ENCODE measurements at regions not wholly inside any gene's neighbourhood (a gene's known extent, or its start where the extent isn't known, plus 50 kb on each side); places are given as distances from the start of the nearest gene placed in this dataset.
"Not testable (repeated sequence)": the region's sequence is repeated elsewhere in the genome, so short reads cannot be mapped to it uniquely, and the experiment has no call there.

DNA sequence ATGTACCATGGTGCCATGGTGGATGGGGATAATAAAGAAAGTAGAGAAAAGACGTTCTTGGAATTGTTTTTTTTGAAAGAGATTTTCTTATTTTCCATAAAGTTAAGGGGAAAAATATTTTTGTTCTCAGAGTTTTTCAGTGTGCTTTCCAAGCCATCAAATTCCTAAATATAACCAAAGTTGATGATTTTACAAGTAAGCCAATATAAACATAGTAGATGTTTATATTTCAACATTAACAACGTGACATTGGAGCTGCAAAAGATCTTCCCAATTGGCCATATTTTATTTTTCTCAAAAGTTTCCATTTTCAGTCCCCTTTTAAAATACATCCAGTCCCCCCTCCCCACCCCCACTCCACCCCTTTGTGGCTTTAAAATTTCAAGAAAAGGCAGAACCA lies 80.9 kb upstream of the PICALM start:
- Histone ChIP-seq H3K27ac (ENCODE audit: low read length) (no peak overlapping the region), H3K36me3 (ENCODE audit: insufficient read depth, low read length) (no peaks in the 10 kb centered on the region), H3K9me2 (replicated peaks; ENCODE audit: insufficient read depth, low read length) (no peaks in the 10 kb centered on the region), H3K9me3 (ENCODE audit: low read length) (no peaks in the 10 kb centered on the region), H3K4me3 (ENCODE audit: low read length) (no peak overlapping the region), H3K79me2 (ENCODE audit: low read length) (no peaks in the 10 kb centered on the region), H4K20me1 (ENCODE audit: insufficient read depth, low read depth, low read length) (no peaks in the 10 kb centered on the region), H3K27me3 (ENCODE audit: low read length) (no peaks in the 10 kb centered on the region), H2AFZ (ENCODE audit: low read length) (no peak overlapping the region), H3K4me2 (ENCODE audit: low read depth, low read length, poor library complexity, severe bottlenecking) (no peak overlapping the region), H3K9ac (ENCODE audit: low read length) (no peak overlapping the region), H3K4me1 (ENCODE audit: low read length) (peaks cover 37% of the 10 kb centered on the region)
- DNase-seq: no peak

DNA sequence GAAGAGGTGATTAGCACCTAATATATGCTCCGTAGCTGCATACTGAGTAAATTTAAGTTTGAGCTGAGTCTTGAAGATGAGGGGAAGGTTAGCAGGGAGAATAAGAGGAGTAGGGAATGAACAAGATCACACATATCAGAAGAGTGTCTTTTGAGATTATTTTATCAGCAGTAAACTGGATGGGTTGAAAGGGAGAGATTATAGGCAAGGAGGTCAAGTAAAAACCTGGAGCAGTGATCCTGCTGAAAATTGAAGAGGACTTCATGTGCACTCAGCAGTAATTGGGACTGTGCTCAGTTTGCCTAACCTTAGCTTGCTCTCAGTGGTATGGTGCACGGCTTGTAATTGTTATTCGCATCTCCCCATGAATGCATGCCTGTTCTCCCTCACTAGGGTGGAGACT lies 79.5 kb upstream of the PICALM start:
- H4K20me1 ChIP-seq (ENCODE audit: insufficient read depth, low read depth, low read length): no peaks in the 10 kb centered on the region
- no peak for DNase-seq
- no peaks in the 10 kb centered on the region for H3K36me3 ChIP-seq (ENCODE audit: insufficient read depth, low read length)
- peaks cover 4% of the 10 kb centered on the region; the same call in 1 of the 2 replicates for H3K9me2 ChIP-seq (replicated peaks; ENCODE audit: insufficient read depth, low read length)
- peak overlapping the region; percentile 1; the same call in 1 of the 2 replicates for H2AFZ ChIP-seq (ENCODE audit: low read length)
- H3K4me1 ChIP-seq (ENCODE audit: low read length): peaks cover 37% of the 10 kb centered on the region
- no peak overlapping the region for H3K27ac ChIP-seq (ENCODE audit: low read length)
- H3K9me3 ChIP-seq (ENCODE audit: low read length): no peaks in the 10 kb centered on the region
- H3K4me2 ChIP-seq (ENCODE audit: low read depth, low read length, poor library complexity, severe bottlenecking): no peak overlapping the region
- no peaks in the 10 kb centered on the region for H3K79me2 ChIP-seq (ENCODE audit: low read length)
- no peak overlapping the region for H3K4me3 ChIP-seq (ENCODE audit: low read length)
- H3K9ac ChIP-seq (ENCODE audit: low read length): no peak overlapping the region
- no peaks in the 10 kb centered on the region for H3K27me3 ChIP-seq (ENCODE audit: low read length)

DNA sequence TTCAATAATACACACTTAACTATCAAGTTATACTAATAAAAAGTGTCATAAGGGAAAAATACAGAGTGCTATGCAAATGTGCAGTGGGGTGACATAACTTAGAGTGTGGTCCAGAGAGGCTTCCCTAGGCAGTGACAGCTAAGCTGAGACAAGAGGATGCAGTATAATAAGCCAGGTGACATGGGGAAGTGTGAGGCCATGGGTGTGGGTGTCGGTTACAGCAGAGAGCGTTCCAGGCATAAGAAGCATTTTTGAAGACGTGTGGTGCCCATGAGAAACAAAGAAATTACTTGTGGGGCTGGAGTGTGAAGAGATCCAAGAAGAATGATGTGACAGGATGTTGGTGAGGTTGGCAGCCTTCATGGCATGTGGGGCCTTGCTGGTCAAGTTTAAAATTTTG lies 78.1 kb upstream of the PICALM start:
- H3K36me3 ChIP-seq (ENCODE audit: insufficient read depth, low read length): no peaks in the 10 kb centered on the region
- no peaks in the 10 kb centered on the region for H4K20me1 ChIP-seq (ENCODE audit: insufficient read depth, low read depth, low read length)
- peak; percentile 60 for DNase-seq
- H3K27me3 ChIP-seq (ENCODE audit: low read length): no peaks in the 10 kb centered on the region
- peaks cover 5% of the 10 kb centered on the region; the same call in 1 of the 2 replicates for H3K9me2 ChIP-seq (replicated peaks; ENCODE audit: insufficient read depth, low read length)
- H3K9ac ChIP-seq (ENCODE audit: low read length): no peak overlapping the region
- no peak overlapping the region for H3K4me2 ChIP-seq (ENCODE audit: low read depth, low read length, poor library complexity, severe bottlenecking)
- H3K79me2 ChIP-seq (ENCODE audit: low read length): no peaks in the 10 kb centered on the region
- H3K4me1 ChIP-seq (ENCODE audit: low read length): peaks cover 26% of the 10 kb centered on the region
- no peaks in the 10 kb centered on the region for H3K9me3 ChIP-seq (ENCODE audit: low read length)
- H3K27ac ChIP-seq (ENCODE audit: low read length): no peak overlapping the region
- no peak overlapping the region for H3K4me3 ChIP-seq (ENCODE audit: low read length)
- H2AFZ ChIP-seq (ENCODE audit: low read length): peak overlapping the region; percentile 29

DNA sequence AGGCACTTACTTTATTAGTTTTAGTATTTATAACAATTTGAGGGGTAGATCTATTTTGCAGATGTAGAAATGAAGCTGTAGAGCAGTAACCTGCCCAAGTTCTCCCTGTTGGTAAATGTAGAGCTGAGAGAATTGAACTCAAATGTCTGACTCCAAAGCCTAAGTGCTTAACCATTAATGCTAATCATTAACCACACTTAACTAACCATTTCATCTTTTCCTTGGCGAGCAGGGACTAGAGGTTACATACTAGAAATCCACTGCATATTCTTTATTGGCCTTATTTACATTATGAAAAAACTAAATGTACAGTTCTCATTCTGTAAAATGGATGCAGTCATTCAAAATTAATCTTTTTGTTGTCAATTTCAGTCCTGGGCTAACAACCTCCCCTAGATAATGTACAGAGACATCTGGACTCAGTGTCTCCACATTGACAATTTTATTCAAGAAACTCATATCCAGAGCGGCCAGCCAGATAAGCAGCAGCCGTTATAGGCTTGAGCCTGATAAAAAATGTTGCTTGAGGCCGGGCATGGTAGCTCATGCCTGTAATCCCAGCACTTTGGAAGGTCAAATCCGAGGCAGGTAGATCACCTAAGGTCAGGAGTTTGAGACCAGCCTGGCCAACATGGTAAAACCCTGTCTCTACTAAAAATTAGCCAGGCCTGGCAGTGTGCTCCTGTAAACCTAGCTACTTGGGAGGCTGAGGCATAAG lies 76.7 kb upstream of the PICALM start:
- H3K27ac ChIP-seq (ENCODE audit: low read length): no peak overlapping the region

DNA sequence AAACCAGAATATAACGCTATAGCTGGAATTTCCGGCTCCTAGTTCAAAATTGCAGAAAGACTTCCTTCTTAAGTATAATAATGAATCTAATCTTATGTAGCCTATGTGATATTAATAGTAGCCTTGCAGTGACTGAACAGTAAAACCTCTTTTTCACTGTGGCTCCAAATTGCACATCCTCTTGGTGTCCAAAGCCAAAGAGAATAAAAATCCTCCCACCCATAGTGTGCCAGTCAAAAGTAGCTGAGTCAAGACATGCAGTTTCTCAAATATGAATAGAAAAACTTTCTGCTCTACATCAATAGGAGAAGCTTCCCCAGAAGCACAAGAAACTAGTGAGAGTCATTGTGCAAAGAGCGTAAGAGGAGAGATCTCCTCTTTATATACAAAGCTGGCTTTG lies 76.0 kb upstream of the PICALM start:
- Histone ChIP-seq H3K9me3 (ENCODE audit: low read length) (no peaks in the 10 kb centered on the region), H2AFZ (ENCODE audit: low read length) (peak overlapping the region; percentile 37), H3K27ac (ENCODE audit: low read length) (no peak overlapping the region), H3K9me2 (replicated peaks; ENCODE audit: insufficient read depth, low read length) (peaks cover 5% of the 10 kb centered on the region; the same call in 1 of the 2 replicates), H4K20me1 (ENCODE audit: insufficient read depth, low read depth, low read length) (no peaks in the 10 kb centered on the region), H3K79me2 (ENCODE audit: low read length) (no peaks in the 10 kb centered on the region), H3K4me1 (ENCODE audit: low read length) (peaks cover 15% of the 10 kb centered on the region), H3K4me3 (ENCODE audit: low read length) (no peak overlapping the region), H3K27me3 (ENCODE audit: low read length) (no peaks in the 10 kb centered on the region), H3K9ac (ENCODE audit: low read length) (no peak overlapping the region), H3K4me2 (ENCODE audit: low read depth, low read length, poor library complexity, severe bottlenecking) (no peak overlapping the region), H3K36me3 (ENCODE audit: insufficient read depth, low read length) (no peaks in the 10 kb centered on the region)
- no peak for DNase-seq

More for the DNA sequence above, 76.7 kb upstream of the PICALM start:
- Histone ChIP-seq H2AFZ (ENCODE audit: low read length) (peak overlapping the region; percentile 37; the same call in 1 of the 2 replicates), H3K4me2 (ENCODE audit: low read depth, low read length, poor library complexity, severe bottlenecking) (no peak overlapping the region), H3K9me2 (replicated peaks; ENCODE audit: insufficient read depth, low read length) (peaks cover 5% of the 10 kb centered on the region; the same call in 1 of the 2 replicates), H3K79me2 (ENCODE audit: low read length) (no peaks in the 10 kb centered on the region), H3K36me3 (ENCODE audit: insufficient read depth, low read length) (no peaks in the 10 kb centered on the region), H3K9me3 (ENCODE audit: low read length) (no peaks in the 10 kb centered on the region), H3K4me3 (ENCODE audit: low read length) (no peak overlapping the region), H3K9ac (ENCODE audit: low read length) (no peak overlapping the region), H4K20me1 (ENCODE audit: insufficient read depth, low read depth, low read length) (no peaks in the 10 kb centered on the region), H3K4me1 (ENCODE audit: low read length) (peaks cover 15% of the 10 kb centered on the region), H3K27me3 (ENCODE audit: low read length) (no peaks in the 10 kb centered on the region)
- no peak for DNase-seq

DNA sequence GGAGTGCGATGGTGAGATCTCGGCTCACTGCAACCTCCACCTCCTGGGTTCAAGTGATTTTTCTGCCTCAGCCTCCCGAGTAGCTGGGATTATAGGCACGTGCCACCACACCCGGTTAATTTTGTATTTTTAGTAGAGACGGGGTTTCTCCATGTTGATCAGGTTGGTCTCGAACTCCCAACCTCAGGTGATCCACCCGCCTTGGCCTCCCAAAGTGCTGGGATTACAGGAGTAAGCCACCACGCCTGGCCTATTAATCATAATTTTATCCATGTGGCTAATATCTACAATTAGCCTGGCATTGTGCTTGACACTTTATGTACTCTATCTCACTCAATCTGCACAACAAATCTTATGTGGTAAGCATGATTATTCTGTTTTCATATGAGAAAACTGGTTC lies 75.2 kb upstream of the PICALM start:
- H3K36me3 ChIP-seq (ENCODE audit: insufficient read depth, low read length); H3K9me2 ChIP-seq (replicated peaks; ENCODE audit: insufficient read depth, low read length); H4K20me1 ChIP-seq (ENCODE audit: insufficient read depth, low read depth, low read length); H3K4me2 ChIP-seq (ENCODE audit: low read depth, low read length, poor library complexity, severe bottlenecking); H3K27ac ChIP-seq (ENCODE audit: low read length); DNase-seq; H3K79me2 ChIP-seq (ENCODE audit: low read length); H3K27me3 ChIP-seq (ENCODE audit: low read length); H3K9ac ChIP-seq (ENCODE audit: low read length); H3K9me3 ChIP-seq (ENCODE audit: low read length); H3K4me3 ChIP-seq (ENCODE audit: low read length): not testable (repeated sequence)
- Histone ChIP-seq H2AFZ (ENCODE audit: low read length) (peak overlapping the region; percentile 37; the same call in 1 of the 2 replicates), H3K4me1 (ENCODE audit: low read length) (peaks cover 19% of the 10 kb centered on the region)

DNA sequence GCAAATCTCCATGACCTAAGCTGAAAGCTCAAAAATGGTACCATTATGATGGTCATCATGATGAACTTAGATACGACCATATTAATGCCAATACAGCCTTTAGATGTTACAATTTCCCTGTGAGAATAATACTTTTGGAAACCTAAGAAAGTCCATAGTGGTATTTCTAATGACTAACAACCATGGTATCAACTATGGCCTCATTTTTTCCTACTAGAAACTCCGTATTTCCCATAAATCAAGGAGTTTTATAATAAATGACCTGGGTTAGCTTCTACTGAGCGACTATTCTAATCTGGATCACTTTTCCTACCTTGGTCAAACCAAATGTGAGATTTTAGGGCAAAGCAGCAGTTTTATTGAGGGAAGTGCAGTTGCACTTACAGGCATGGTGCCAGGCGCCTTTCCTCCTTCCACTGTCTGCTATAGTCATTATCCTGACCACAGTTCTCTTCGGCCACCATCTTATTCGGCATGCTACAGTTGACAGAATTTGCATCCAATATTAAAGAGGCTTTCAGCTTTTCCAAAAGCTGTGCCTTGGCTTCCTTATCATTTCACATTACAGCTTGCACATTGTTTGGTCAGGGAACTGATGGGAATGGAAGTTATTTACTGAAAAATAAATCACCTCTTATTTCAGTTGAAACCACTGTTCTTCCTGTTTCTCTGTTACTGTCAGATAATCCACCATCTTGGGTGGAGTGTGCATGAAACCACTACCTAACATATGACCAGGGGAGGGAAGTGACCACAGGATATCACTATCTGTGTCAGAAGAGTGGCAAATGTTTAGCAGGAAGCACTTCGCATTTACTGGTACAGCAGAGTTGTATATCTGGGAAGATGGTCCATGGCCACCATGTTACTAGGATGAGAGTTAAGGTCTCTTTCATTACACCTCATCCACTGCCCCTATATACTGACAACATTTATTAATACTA lies 74.5 kb upstream of the PICALM start:
- Histone ChIP-seq H4K20me1 (ENCODE audit: insufficient read depth, low read depth, low read length) (no peaks in the 10 kb centered on the region), H3K27me3 (ENCODE audit: low read length) (no peaks in the 10 kb centered on the region), H3K27ac (ENCODE audit: low read length) (no peak overlapping the region), H3K9me2 (replicated peaks; ENCODE audit: insufficient read depth, low read length) (peaks cover 5% of the 10 kb centered on the region; the same call in 1 of the 2 replicates), H3K4me3 (ENCODE audit: low read length) (no peak overlapping the region), H3K36me3 (ENCODE audit: insufficient read depth, low read length) (no peaks in the 10 kb centered on the region), H3K9ac (ENCODE audit: low read length) (no peak overlapping the region), H3K4me1 (ENCODE audit: low read length) (peaks cover 24% of the 10 kb centered on the region), H2AFZ (ENCODE audit: low read length) (no peak overlapping the region), H3K79me2 (ENCODE audit: low read length) (no peaks in the 10 kb centered on the region), H3K9me3 (ENCODE audit: low read length) (no peaks in the 10 kb centered on the region), H3K4me2 (ENCODE audit: low read depth, low read length, poor library complexity, severe bottlenecking) (no peak overlapping the region)
- DNase-seq: no peak

DNA sequence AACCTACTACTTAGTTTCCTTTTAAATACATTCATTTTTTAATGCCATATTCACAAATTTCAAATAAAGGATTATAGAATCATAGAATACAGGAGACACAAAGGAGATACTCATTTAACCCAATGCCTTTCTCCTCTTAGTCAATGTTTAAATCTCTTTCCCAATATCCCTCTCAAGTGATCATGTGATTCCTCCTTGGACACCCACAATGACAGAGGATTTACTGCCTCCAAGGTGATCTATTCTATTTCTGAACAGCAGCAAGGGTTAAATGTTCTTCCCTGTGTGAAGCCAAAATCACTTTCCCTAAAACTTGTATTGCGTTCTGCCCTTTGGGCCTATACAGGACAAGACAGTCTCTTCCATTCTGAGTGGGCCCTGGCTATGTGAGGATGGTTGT lies 73.3 kb upstream of the PICALM start:
- no peak for DNase-seq
- Histone ChIP-seq H3K36me3 (ENCODE audit: insufficient read depth, low read length) (no peaks in the 10 kb centered on the region), H3K9ac (ENCODE audit: low read length) (no peak overlapping the region), H3K9me2 (replicated peaks; ENCODE audit: insufficient read depth, low read length) (peaks cover 5% of the 10 kb centered on the region; the same call in 1 of the 2 replicates), H2AFZ (ENCODE audit: low read length) (no peak overlapping the region), H3K4me3 (ENCODE audit: low read length) (no peak overlapping the region), H3K79me2 (ENCODE audit: low read length) (no peaks in the 10 kb centered on the region), H3K9me3 (ENCODE audit: low read length) (no peaks in the 10 kb centered on the region), H3K4me2 (ENCODE audit: low read depth, low read length, poor library complexity, severe bottlenecking) (no peak overlapping the region), H3K4me1 (ENCODE audit: low read length) (peaks cover 23% of the 10 kb centered on the region), H3K27ac (ENCODE audit: low read length) (no peak overlapping the region), H3K27me3 (ENCODE audit: low read length) (no peaks in the 10 kb centered on the region), H4K20me1 (ENCODE audit: insufficient read depth, low read depth, low read length) (no peaks in the 10 kb centered on the region)

All from Karpas-422 (cell line).